ENCODE measurements at regions not wholly inside any gene's neighbourhood (a gene's known extent, or its start where the extent isn't known, plus 50 kb on each side); places are given as distances from the start of the nearest gene placed in this dataset.
"Not testable (repeated sequence)": the region's sequence is repeated elsewhere in the genome, so short reads cannot be mapped to it uniquely, and the experiment has no call there.

- no peak for DNase-seq
Observed at GRCh38 chr3:125645616-125646015, 50.3 kb upstream of the OSBPL11 start.

- DNase-seq, result no peak
Observed at GRCh38 chr3:125646581-125646980, 51.3 kb upstream of the OSBPL11 start.

GRCh38 chr3:125647318-125648014 is 52.2 kb upstream of the OSBPL11 start:
- no peak for DNase-seq

- no peak for DNase-seq
Observed at GRCh38 chr3:125651244-125651643, 55.9 kb upstream of the OSBPL11 start.

- no peak for DNase-seq
Observed at GRCh38 chr3:125652349-125652748, 57.1 kb upstream of the OSBPL11 start.

- no peak for DNase-seq
Observed at GRCh38 chr3:125654526-125654925, 59.2 kb upstream of the OSBPL11 start.

GRCh38 chr3:125662675-125663074 is 67.4 kb upstream of the OSBPL11 start:
- DNase-seq, result no peak

GRCh38 chr3:125670352-125670751 is 75.1 kb upstream of the OSBPL11 start:
- no peak for DNase-seq

GRCh38 chr3:125670945-125671344 is 75.6 kb upstream of the OSBPL11 start:
- no peak for DNase-seq

GRCh38 chr3:125671461-125672243 is 76.4 kb upstream of the OSBPL11 start:
- no peak for DNase-seq

GRCh38 chr3:125675791-125676190 is 80.5 kb upstream of the OSBPL11 start:
- no peak for DNase-seq

- DNase-seq, result no peak
Observed at GRCh38 chr3:125679258-125679657, 84.0 kb upstream of the OSBPL11 start.

GRCh38 chr3:125681146-125681545 is 85.8 kb upstream of the OSBPL11 start:
- DNase-seq, result no peak

- not testable (repeated sequence) for DNase-seq
Observed at GRCh38 chr3:125681906-125682305, 86.6 kb upstream of the OSBPL11 start.

GRCh38 chr3:125682610-125683009 is 87.3 kb upstream of the OSBPL11 start:
- DNase-seq, result not testable (repeated sequence)

- DNase-seq, result no peak
Observed at GRCh38 chr3:125683067-125683829, 88.0 kb upstream of the OSBPL11 start.

- DNase-seq, result no peak
Observed at GRCh38 chr3:125684199-125684598, 88.9 kb upstream of the OSBPL11 start.

GRCh38 chr3:125685741-125686140 is 90.4 kb upstream of the OSBPL11 start:
- not testable (repeated sequence) for DNase-seq

GRCh38 chr3:125692361-125692760 is 97.1 kb upstream of the OSBPL11 start:
- DNase-seq, result no peak

- DNase-seq, result no peak
Observed at GRCh38 chr3:125693887-125694286, 98.6 kb upstream of the OSBPL11 start.

GRCh38 chr3:125694761-125695294 is 99.5 kb upstream of the OSBPL11 start:
- DNase-seq, result no peak

GRCh38 chr3:125695688-125696087 is 100.4 kb upstream of the OSBPL11 start:
- DNase-seq, result no peak

GRCh38 chr3:125697126-125697525 is 101.8 kb upstream of the OSBPL11 start:
- DNase-seq, result not testable (repeated sequence)

Measured in activated CD4-positive, alpha-beta T cell treated with anti-CD3 and anti-CD28 coated beads, Interleukin-2, amount 50 U/mL, for 1 hour (primary cell).